ENCODE measurements at regions not wholly inside any gene's neighbourhood (a gene's known extent, or its start where the extent isn't known, plus 50 kb on each side); places are given as distances from the start of the nearest gene placed in this dataset.

DNA sequence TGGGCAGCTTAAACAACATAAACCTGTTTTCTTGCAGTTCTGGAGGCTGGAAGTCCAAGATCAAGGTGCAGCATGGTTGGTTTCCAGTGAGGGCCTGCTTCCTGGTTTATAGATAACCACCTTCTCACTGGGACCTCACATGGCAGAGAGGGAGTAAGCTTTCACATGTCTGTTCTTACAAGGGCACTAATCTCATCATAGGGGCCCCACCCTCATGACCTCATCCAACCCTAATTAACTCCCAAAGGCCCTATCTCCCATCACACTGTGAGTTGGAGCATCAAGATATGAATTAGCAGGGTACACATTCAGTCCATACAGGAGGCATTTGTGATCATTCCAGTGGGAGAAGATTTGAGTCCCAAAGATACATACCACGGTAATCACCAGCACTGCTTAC lies 50.5 kb upstream of the GRIN2A start:
- Histone ChIP-seq H3K9me3 (ENCODE audit: control insufficient read depth, insufficient read depth, low read length) (no peaks in the 10 kb centered on the region), H3K4me1 (ENCODE audit: control insufficient read depth, insufficient read depth, low read length) (0 out of 2 replicates have a peak, but pooled peaks cover 1% of the 10 kb centered on the region), H3K27me3 (ENCODE audit: control insufficient read depth, insufficient read depth, low read length) (no peaks in the 10 kb centered on the region), H3K36me3 (ENCODE audit: control insufficient read depth, insufficient read depth, low read length) (no peaks in the 10 kb centered on the region), H3K27ac (ENCODE audit: low read length) (no peak overlapping the region), H3K4me3 (ENCODE audit: low read length) (no peak overlapping the region)
- DNase-seq (ENCODE audit: low read depth, low spot score), result no peak
- WGBS (ENCODE audit: insufficient coverage, insufficient read length), result no CpG with 5 or more reads among the region's 1 CpG

GRCh38 chr16:10239640-10240039 lies 57.4 kb upstream of the GRIN2A start:
- H3K27me3 ChIP-seq (ENCODE audit: control insufficient read depth, insufficient read depth, low read length), result no peaks in the 10 kb centered on the region
- no peak overlapping the region for H3K4me3 ChIP-seq (ENCODE audit: low read length)
- no peaks in the 10 kb centered on the region for H3K9me3 ChIP-seq (ENCODE audit: control insufficient read depth, insufficient read depth, low read length)
- no peak overlapping the region for H3K27ac ChIP-seq (ENCODE audit: low read length)
- no peak for DNase-seq (ENCODE audit: low read depth, low spot score)
- H3K4me1 ChIP-seq (ENCODE audit: control insufficient read depth, insufficient read depth, low read length), result no peaks in the 10 kb centered on the region
- no peaks in the 10 kb centered on the region for H3K36me3 ChIP-seq (ENCODE audit: control insufficient read depth, insufficient read depth, low read length)
- no CpG with 5 or more reads among the region's 8 CpGs for WGBS (ENCODE audit: insufficient coverage, insufficient read length)

DNA sequence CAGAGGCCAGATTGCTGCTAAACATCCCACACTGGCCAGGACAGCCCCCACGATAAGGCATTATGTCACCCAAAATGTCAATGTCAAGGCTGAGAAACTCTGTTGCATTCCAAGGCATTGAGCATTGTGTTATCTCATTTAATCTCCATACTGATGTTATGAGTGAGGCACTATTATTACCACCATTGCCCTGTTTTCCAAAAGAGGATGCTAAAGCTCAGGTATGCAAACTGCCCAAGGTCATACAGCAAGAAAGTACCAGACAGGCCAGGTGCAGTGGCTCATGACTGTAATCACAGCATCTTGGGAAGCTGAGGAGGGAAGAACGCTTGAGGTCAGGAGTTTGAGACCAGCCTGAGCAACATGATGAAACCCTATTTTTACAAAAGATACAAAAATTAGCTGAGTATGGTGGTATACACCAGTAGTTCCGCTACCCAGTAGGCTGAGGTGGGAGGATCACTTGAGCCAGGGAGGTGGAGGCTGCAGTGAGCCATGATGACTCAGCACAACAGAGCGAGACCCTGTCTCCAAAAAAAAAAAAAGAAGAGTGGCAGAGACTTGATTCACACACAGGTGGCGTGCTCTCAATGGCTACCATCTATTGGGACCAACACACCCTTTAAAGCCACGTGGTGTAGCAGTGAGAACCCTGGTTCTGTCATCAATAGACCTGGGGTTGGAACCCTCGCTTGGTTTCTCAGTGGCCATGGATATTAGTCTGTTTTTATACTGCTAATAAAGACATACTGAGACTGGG lies 58.8 kb upstream of the GRIN2A start:
- Histone ChIP-seq H3K4me1 (ENCODE audit: control insufficient read depth, insufficient read depth, low read length) (no peaks in the 10 kb centered on the region), H3K9me3 (ENCODE audit: control insufficient read depth, insufficient read depth, low read length) (no peaks in the 10 kb centered on the region), H3K27me3 (ENCODE audit: control insufficient read depth, insufficient read depth, low read length) (no peaks in the 10 kb centered on the region), H3K36me3 (ENCODE audit: control insufficient read depth, insufficient read depth, low read length) (no peaks in the 10 kb centered on the region), H3K27ac (ENCODE audit: low read length) (no peak overlapping the region), H3K4me3 (ENCODE audit: low read length) (no peak overlapping the region)
- no CpG with 5 or more reads among the region's 7 CpGs for WGBS (ENCODE audit: insufficient coverage, insufficient read length)
- DNase-seq (ENCODE audit: low read depth, low spot score), result no peak

DNA sequence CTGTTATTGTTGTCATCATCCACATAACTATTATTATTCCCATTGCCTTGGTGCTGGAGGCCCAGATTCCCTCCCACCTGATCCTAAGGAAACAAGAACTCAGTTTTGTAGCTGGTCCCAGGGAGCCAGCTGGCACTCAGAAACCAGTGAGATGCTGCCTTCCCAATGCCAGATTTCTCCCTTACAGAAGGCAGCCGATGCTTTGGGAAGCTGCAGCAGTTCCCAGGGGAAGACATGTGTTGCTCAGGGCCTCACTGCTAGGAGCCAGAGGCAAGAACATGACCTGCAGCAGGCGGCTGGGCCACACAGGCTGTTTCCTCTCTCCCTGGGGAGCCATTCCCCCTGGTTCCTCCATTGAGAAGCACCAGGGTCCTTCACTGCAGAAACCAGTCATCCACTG lies 59.9 kb upstream of the GRIN2A start:
- no peak overlapping the region for H3K27ac ChIP-seq (ENCODE audit: low read length)
- no peaks in the 10 kb centered on the region for H3K4me1 ChIP-seq (ENCODE audit: control insufficient read depth, insufficient read depth, low read length)
- no peak for DNase-seq (ENCODE audit: low read depth, low spot score)
- no peaks in the 10 kb centered on the region for H3K27me3 ChIP-seq (ENCODE audit: control insufficient read depth, insufficient read depth, low read length)
- WGBS (ENCODE audit: insufficient coverage, insufficient read length), result no CpG with 5 or more reads among the region's 2 CpGs
- H3K9me3 ChIP-seq (ENCODE audit: control insufficient read depth, insufficient read depth, low read length), result no peaks in the 10 kb centered on the region
- no peaks in the 10 kb centered on the region for H3K36me3 ChIP-seq (ENCODE audit: control insufficient read depth, insufficient read depth, low read length)
- H3K4me3 ChIP-seq (ENCODE audit: low read length), result no peak overlapping the region

DNA sequence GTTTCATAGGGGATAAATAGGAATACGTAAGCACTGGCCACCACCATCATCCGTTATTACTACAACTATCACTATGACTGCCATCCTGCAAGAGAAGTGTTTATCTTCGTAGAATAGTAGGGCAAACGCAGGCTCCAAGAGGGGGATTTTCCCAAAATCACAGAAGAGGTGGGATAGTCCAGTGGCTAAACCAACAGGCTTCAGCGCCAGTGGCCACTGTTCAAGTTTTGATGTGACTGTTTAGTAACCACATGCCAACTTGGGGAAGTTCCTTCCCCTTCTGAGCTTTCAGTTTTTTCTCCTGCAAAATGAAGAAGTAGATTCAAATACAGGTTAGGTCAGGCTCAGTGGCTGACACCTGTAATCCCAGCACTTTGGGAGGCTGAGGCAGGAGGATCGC lies 60.7 kb upstream of the GRIN2A start:
- H3K27ac ChIP-seq (ENCODE audit: low read length), result no peak overlapping the region
- no peak for DNase-seq (ENCODE audit: low read depth, low spot score)
- H3K36me3 ChIP-seq (ENCODE audit: control insufficient read depth, insufficient read depth, low read length), result no peaks in the 10 kb centered on the region
- no peak overlapping the region for H3K4me3 ChIP-seq (ENCODE audit: low read length)
- H3K27me3 ChIP-seq (ENCODE audit: control insufficient read depth, insufficient read depth, low read length), result no peaks in the 10 kb centered on the region
- no peaks in the 10 kb centered on the region for H3K4me1 ChIP-seq (ENCODE audit: control insufficient read depth, insufficient read depth, low read length)
- no peaks in the 10 kb centered on the region for H3K9me3 ChIP-seq (ENCODE audit: control insufficient read depth, insufficient read depth, low read length)
- no CpG with 5 or more reads among the region's 6 CpGs for WGBS (ENCODE audit: insufficient coverage, insufficient read length)

- DNase-seq (ENCODE audit: low read depth, low spot score), result no peak
- Histone ChIP-seq H3K4me3 (ENCODE audit: low read length) (no peak overlapping the region), H3K4me1 (ENCODE audit: control insufficient read depth, insufficient read depth, low read length) (no peaks in the 10 kb centered on the region), H3K9me3 (ENCODE audit: control insufficient read depth, insufficient read depth, low read length) (no peaks in the 10 kb centered on the region), H3K27me3 (ENCODE audit: control insufficient read depth, insufficient read depth, low read length) (no peaks in the 10 kb centered on the region), H3K27ac (ENCODE audit: low read length) (no peak overlapping the region), H3K36me3 (ENCODE audit: control insufficient read depth, insufficient read depth, low read length) (no peaks in the 10 kb centered on the region)
- no CpG with 5 or more reads among the region's 10 CpGs for WGBS (ENCODE audit: insufficient coverage, insufficient read length)
Observed at GRCh38 chr16:10245002-10245401, 62.8 kb upstream of the GRIN2A start.

DNA sequence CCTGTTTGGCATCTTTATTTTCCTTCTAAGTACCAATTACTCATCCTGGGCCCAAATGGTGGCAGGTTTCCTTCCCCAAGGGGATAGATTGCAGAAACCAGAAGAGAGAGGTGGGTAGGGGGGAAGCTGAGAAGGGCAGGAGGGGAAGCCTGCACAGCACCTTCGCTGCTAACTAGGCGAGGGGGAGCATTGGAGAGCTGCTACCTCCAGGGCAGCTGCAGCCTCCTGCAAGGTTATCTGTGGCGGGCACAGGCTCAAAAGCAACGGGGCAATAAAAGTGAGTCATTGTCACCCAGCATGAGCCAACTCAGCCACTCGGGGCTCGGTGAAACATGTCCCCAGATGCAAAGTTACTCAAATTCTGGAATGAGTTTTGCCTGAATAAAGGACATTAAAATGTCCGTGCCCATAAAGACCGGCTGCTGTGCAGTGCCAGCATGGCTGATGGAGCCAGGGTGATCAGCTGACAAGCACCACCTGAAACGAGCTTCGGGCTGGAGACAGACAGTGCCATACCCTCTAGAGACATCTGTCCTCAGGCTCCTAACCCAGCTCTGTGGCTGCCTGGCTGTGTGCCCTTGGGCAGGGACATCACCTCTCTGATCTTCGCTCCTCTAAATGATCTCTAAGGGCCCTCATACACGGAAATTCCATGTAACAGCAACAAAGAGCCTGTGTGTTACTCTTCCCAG lies 68.1 kb upstream of the GRIN2A start:
- no peak overlapping the region for H3K4me3 ChIP-seq (ENCODE audit: low read length)
- H3K27me3 ChIP-seq (ENCODE audit: control insufficient read depth, insufficient read depth, low read length), result no peaks in the 10 kb centered on the region
- DNase-seq (ENCODE audit: low read depth, low spot score), result no peak
- H3K9me3 ChIP-seq (ENCODE audit: control insufficient read depth, insufficient read depth, low read length), result no peaks in the 10 kb centered on the region
- H3K4me1 ChIP-seq (ENCODE audit: control insufficient read depth, insufficient read depth, low read length), result no peaks in the 10 kb centered on the region
- no CpG with 5 or more reads among the region's 12 CpGs for WGBS (ENCODE audit: insufficient coverage, insufficient read length)
- H3K27ac ChIP-seq (ENCODE audit: low read length), result no peak overlapping the region
- H3K36me3 ChIP-seq (ENCODE audit: control insufficient read depth, insufficient read depth, low read length), result no peaks in the 10 kb centered on the region

- no CpG with 5 or more reads among the region's 31 CpGs for WGBS (ENCODE audit: insufficient coverage, insufficient read length)
- H3K4me1 ChIP-seq (ENCODE audit: control insufficient read depth, insufficient read depth, low read length), result peaks cover 1% of the 10 kb centered on the region; the same call in 1 of the 2 replicates
Observed at GRCh38 chr16:10252155-10252554, 69.9 kb upstream of the GRIN2A start.

GRCh38 chr16:10253409-10253808 lies 71.2 kb upstream of the GRIN2A start:
- no peak for DNase-seq (ENCODE audit: low read depth, low spot score)
- Histone ChIP-seq H3K9me3 (ENCODE audit: control insufficient read depth, insufficient read depth, low read length) (no peaks in the 10 kb centered on the region), H3K4me3 (ENCODE audit: low read length) (no peak overlapping the region), H3K36me3 (ENCODE audit: control insufficient read depth, insufficient read depth, low read length) (no peaks in the 10 kb centered on the region), H3K27me3 (ENCODE audit: control insufficient read depth, insufficient read depth, low read length) (no peaks in the 10 kb centered on the region), H3K27ac (ENCODE audit: low read length) (no peak overlapping the region), H3K4me1 (ENCODE audit: control insufficient read depth, insufficient read depth, low read length) (peaks cover 2% of the 10 kb centered on the region; the same call in 1 of the 2 replicates)
- no CpG with 5 or more reads among the region's 10 CpGs for WGBS (ENCODE audit: insufficient coverage, insufficient read length)

More at GRCh38 chr16:10252155-10252554, 69.9 kb upstream of the GRIN2A start:
- Histone ChIP-seq H3K36me3 (ENCODE audit: control insufficient read depth, insufficient read depth, low read length) (no peaks in the 10 kb centered on the region), H3K9me3 (ENCODE audit: control insufficient read depth, insufficient read depth, low read length) (no peaks in the 10 kb centered on the region), H3K27ac (ENCODE audit: low read length) (no peak overlapping the region), H3K4me3 (ENCODE audit: low read length) (no peak overlapping the region), H3K27me3 (ENCODE audit: control insufficient read depth, insufficient read depth, low read length) (no peaks in the 10 kb centered on the region)
- DNase-seq (ENCODE audit: low read depth, low spot score), result no peak

GRCh38 chr16:10255728-10256127 lies 73.5 kb upstream of the GRIN2A start:
- no peak for DNase-seq (ENCODE audit: low read depth, low spot score)
- Histone ChIP-seq H3K27me3 (ENCODE audit: control insufficient read depth, insufficient read depth, low read length) (no peaks in the 10 kb centered on the region), H3K4me1 (ENCODE audit: control insufficient read depth, insufficient read depth, low read length) (peaks cover 2% of the 10 kb centered on the region; the same call in 1 of the 2 replicates), H3K9me3 (ENCODE audit: control insufficient read depth, insufficient read depth, low read length) (no peaks in the 10 kb centered on the region), H3K36me3 (ENCODE audit: control insufficient read depth, insufficient read depth, low read length) (no peaks in the 10 kb centered on the region), H3K27ac (ENCODE audit: low read length) (no peak overlapping the region), H3K4me3 (ENCODE audit: low read length) (no peak overlapping the region)
- WGBS (ENCODE audit: insufficient coverage, insufficient read length), result no CpG with 5 or more reads among the region's 3 CpGs

All from iPS DF 6.9 (cell line).